Loucy (cell line): ENCODE measurements at regions not wholly inside any gene's neighbourhood (a gene's known extent, or its start where the extent isn't known, plus 50 kb on each side); places are given as distances from the start of the nearest gene placed in this dataset.

Experiments
- EZH2phosphoT487 ChIP-seq: fragments of 200-600 bp; IDR thresholded peaks from 2 replicates; pipeline ENCODE4 v1.6.1; 2018; ENCODE audit warnings: antibody characterized with exemption, mild to moderate bottlenecking, moderate library complexity, borderline replicate concordance
- TF ChIP-seq, protein P1 (sequence below): fragments of 200-600 bp; sonication (generic); conservative IDR thresholded peaks from 2 replicates; pipeline ENCODE4 v1.5.1; 2014; ENCODE audit warnings: mild to moderate bottlenecking, antibody characterized with exemption, low read length

DNA sequence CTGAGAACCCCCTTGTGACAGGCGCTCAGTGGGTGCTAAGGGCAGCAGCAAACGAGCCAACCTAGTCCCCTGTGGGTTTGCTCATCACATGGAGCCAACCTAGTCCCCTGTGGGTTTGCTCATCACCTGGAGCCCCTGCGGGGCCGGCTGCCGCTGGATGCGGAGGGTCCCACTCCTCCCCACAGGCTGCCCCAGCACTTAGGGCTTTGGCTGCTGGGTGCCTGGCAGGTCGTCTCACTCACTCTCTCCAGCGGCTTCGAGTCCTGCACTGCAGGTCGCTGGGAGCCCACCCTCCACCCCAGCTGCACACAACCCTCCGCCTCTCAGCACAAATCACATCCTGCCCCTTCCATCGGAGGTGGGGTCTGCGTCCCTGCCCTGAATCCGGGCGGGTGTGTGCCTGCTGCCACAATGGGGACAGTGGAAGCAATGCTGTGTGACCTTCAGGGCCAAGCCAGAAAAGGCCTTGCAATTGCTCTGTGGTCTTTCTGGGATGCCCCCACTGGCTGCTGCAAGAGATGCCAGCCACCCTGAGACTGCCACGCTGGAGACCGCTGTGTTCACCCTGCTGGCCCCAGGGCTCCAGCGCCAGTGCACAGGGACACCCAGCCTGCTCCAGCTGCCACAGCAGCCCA, 248.1 kb upstream of the SALL3 start:
- TF ChIP-seq, protein P1, sequence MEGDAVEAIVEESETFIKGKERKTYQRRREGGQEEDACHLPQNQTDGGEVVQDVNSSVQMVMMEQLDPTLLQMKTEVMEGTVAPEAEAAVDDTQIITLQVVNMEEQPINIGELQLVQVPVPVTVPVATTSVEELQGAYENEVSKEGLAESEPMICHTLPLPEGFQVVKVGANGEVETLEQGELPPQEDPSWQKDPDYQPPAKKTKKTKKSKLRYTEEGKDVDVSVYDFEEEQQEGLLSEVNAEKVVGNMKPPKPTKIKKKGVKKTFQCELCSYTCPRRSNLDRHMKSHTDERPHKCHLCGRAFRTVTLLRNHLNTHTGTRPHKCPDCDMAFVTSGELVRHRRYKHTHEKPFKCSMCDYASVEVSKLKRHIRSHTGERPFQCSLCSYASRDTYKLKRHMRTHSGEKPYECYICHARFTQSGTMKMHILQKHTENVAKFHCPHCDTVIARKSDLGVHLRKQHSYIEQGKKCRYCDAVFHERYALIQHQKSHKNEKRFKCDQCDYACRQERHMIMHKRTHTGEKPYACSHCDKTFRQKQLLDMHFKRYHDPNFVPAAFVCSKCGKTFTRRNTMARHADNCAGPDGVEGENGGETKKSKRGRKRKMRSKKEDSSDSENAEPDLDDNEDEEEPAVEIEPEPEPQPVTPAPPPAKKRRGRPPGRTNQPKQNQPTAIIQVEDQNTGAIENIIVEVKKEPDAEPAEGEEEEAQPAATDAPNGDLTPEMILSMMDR = no peak
- no peak for TF ChIP-seq EZH2phosphoT487
